Esophagus squamous epithelium (tissue), 4 donors: ENCODE measurements at regions not wholly inside any gene's neighbourhood (a gene's known extent, or its start where the extent isn't known, plus 50 kb on each side); places are given as distances from the start of the nearest gene placed in this dataset.

Experiments used
- POLR2A ChIP-seq, 4 donors: fragments of 450-650 bp; IDR thresholded peaks; one replicate each; pipeline ENCODE4 v1.6.1; 2017; ENCODE audit warnings: antibody characterized with exemption in 4 of 4, mild to moderate bottlenecking in 4 of 4, moderate library complexity in 3 of 4
- TF ChIP-seq, protein P1 (sequence below), 6 experiments: fragments of 450-650 bp in 4 of 6; fragments of 200-600 bp in 2 of 6; sonication (generic) in 2 of 6; IDR thresholded peaks; one replicate each; pipeline ENCODE4 v1.5.1; 2016 to 2019; ENCODE audit warnings: antibody characterized with exemption in 6 of 6, mild to moderate bottlenecking in 4 of 6, moderate library complexity in 4 of 6

DNA sequence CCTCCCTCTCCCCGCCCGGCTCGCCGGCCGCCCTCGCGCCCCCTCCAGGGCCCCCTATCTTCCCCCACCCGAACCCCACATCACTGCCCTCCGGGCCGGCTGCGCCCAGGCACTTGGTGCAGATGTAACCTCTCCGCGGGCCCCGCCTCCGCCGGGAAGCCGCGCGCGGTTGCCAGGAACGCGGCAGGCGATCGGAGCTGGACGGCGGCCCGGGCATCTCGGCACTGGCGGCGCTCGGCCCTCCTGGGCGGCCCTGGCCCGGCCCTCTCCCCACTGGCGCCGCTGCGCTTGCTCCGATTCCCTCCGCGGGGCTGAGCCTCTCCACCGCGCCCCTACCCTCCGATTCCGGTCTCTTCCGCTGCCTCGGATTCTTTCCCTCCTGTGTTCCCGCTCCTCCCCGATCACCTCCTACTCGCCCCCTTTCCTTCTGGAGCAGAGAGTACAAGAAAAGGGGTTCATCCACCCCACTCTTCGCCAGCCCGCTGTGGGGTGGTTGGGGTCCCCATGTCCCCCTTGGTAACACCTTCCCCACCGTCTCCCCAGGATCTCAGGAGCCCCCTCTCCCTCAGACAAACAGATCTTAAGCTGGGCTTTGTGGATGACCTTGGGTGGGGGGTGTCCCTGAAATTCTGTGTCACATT is 70.6 kb downstream of the C9orf50 start:
- no peak for TF ChIP-seq POLR2A (IDR thresholded peaks at IDR 0.05)
- TF ChIP-seq, protein P1, sequence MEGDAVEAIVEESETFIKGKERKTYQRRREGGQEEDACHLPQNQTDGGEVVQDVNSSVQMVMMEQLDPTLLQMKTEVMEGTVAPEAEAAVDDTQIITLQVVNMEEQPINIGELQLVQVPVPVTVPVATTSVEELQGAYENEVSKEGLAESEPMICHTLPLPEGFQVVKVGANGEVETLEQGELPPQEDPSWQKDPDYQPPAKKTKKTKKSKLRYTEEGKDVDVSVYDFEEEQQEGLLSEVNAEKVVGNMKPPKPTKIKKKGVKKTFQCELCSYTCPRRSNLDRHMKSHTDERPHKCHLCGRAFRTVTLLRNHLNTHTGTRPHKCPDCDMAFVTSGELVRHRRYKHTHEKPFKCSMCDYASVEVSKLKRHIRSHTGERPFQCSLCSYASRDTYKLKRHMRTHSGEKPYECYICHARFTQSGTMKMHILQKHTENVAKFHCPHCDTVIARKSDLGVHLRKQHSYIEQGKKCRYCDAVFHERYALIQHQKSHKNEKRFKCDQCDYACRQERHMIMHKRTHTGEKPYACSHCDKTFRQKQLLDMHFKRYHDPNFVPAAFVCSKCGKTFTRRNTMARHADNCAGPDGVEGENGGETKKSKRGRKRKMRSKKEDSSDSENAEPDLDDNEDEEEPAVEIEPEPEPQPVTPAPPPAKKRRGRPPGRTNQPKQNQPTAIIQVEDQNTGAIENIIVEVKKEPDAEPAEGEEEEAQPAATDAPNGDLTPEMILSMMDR (IDR thresholded peaks at IDR 0.05): no peak
